ENCODE measurements at regions not wholly inside any gene's neighbourhood (a gene's known extent, or its start where the extent isn't known, plus 50 kb on each side); places are given as distances from the start of the nearest gene placed in this dataset.

DNA sequence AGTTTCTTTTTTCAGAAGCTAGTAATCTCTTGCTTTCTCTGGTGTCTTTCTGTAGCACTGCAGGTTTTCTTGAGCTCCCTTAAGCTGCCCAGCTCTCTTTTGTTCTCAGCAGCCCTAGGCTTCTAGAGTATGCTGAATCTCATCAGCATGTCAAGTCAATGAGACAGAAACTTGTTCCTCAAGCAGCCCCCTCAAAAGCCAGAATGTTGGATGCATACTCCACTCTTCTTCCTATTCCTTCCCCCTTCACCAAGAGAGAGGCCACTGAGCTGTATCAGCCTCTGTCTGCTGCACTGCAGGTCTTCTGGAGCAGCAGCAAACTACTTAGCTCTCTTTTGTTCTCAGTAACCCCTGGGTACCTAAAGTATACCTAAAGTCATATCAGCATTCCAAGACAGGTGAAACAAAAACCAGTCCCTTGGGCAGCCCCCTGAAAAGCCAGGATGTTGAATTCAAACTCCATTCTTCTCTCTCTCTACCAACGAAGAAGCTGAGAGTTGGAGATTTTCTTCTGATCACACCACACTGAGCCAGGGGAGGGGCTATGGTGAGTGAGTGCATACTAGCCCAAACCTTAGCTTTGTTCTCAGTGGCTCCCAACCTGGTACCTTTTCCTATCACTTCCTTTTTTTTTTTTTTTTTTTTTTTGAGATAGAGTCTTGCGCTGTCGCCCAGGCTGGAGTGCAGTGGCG, 73.3 kb upstream of the WAC start:
- peaks cover 0 to 8% (median 2%) of the 10 kb centered on the region in 7 donors for H3K9me3 Mint-ChIP-seq
- WGBS (ENCODE audit: insufficient coverage) = no CpG with 5 or more reads among the region's 4 CpGs
- no peaks in the 10 kb centered on the region for H3K27me3 Mint-ChIP-seq (ENCODE audit: low read depth in 3 of 3)
- H3K4me3 ChIP-seq (replicated peaks in 1 of 3; ENCODE audit: low read depth in 2 of 3, low read length in 3 of 3) = no peak overlapping the region
- TF ChIP-seq, protein P1, sequence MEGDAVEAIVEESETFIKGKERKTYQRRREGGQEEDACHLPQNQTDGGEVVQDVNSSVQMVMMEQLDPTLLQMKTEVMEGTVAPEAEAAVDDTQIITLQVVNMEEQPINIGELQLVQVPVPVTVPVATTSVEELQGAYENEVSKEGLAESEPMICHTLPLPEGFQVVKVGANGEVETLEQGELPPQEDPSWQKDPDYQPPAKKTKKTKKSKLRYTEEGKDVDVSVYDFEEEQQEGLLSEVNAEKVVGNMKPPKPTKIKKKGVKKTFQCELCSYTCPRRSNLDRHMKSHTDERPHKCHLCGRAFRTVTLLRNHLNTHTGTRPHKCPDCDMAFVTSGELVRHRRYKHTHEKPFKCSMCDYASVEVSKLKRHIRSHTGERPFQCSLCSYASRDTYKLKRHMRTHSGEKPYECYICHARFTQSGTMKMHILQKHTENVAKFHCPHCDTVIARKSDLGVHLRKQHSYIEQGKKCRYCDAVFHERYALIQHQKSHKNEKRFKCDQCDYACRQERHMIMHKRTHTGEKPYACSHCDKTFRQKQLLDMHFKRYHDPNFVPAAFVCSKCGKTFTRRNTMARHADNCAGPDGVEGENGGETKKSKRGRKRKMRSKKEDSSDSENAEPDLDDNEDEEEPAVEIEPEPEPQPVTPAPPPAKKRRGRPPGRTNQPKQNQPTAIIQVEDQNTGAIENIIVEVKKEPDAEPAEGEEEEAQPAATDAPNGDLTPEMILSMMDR (IDR thresholded peaks at IDR 0.05) = no peak
- H3K9me3 ChIP-seq (replicated peaks in 1 of 2; ENCODE audit: control insufficient read depth in 1 of 2, insufficient read depth in 1 of 2, low read length in 2 of 2) = no peaks in the 10 kb centered on the region
- H3K27ac ChIP-seq (ENCODE audit: low read depth in 1 of 2, low read length in 2 of 2) = no peak overlapping the region
- peaks cover 19% of the 10 kb centered on the region for H3K4me1 Mint-ChIP-seq
- no peak overlapping the region for H3K4me3 Mint-ChIP-seq
- H3K4me2 ChIP-seq (replicated peaks; ENCODE audit: extremely low read depth, low read length, poor library complexity, severe bottlenecking) = no peak overlapping the region
- intact Hi-C loops (cut with micrococcal nuclease) = no loop called here
- no peaks in the 10 kb centered on the region for H3K79me2 ChIP-seq (ENCODE audit: insufficient read depth, low read length)
- peak overlapping the region in 2 of 7 donors; percentile 1 to 66 for H3K27ac Mint-ChIP-seq
- DNase-seq = no peak
- H3K36me3 Mint-ChIP-seq = no peaks in the 10 kb centered on the region
- no peaks in the 10 kb centered on the region for H3K27me3 ChIP-seq (ENCODE audit: control insufficient read depth in 2 of 2, insufficient read depth in 2 of 2, low read length in 2 of 2)
- peak overlapping the region; percentile 5 for H2AFZ ChIP-seq (ENCODE audit: insufficient read depth, low read depth, low read length, poor library complexity, severe bottlenecking)
- H3K9ac ChIP-seq (ENCODE audit: insufficient read depth, low read length, poor library complexity, severe bottlenecking) = no peak overlapping the region
- no peaks in the 10 kb centered on the region for H3K36me3 ChIP-seq (replicated peaks in 1 of 2; ENCODE audit: control insufficient read depth in 1 of 2, insufficient read depth in 2 of 2, low read length in 2 of 2)
- H3K4me1 ChIP-seq (ENCODE audit: control insufficient read depth in 1 of 2, insufficient read depth in 2 of 2, low read length in 2 of 2) = peaks cover 3 to 4% of the 10 kb centered on the region in 2 donors
- no peaks in the 10 kb centered on the region for H4K20me1 ChIP-seq (ENCODE audit: insufficient read depth, low read length)

DNA sequence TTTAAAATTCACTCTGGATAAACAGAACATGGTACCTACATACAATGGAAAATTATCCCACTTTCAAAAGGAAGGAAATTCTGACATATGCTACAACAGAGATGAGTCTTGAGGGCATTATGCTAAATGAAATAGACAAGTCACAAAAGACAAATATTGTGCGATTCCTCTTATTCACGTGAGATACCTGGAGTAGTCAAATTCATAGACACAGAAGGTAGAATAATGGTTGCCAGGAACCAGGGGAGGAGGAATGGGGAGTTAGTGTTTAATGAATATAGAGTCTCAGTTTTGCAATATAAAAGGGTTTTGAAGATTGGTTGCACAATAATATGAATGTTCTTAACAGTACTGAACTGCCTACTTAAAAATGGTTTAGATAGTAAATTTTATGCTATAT, 69.8 kb upstream of the WAC start:
- no peak overlapping the region for H3K4me3 Mint-ChIP-seq
- H3K9me3 Mint-ChIP-seq = peaks cover 3 to 21% (median 8%) of the 10 kb centered on the region in 7 donors
- peaks cover 0 to 5% of the 10 kb centered on the region in 2 donors for H3K36me3 Mint-ChIP-seq
- Histone ChIP-seq H2AFZ (ENCODE audit: insufficient read depth, low read depth, low read length, poor library complexity, severe bottlenecking) (no peak overlapping the region), H3K27ac (ENCODE audit: low read depth in 1 of 2, low read length in 2 of 2) (no peak overlapping the region), H3K4me1 (ENCODE audit: control insufficient read depth in 1 of 2, insufficient read depth in 2 of 2, low read length in 2 of 2) (peaks cover 3 to 4% of the 10 kb centered on the region in 2 donors), H3K27me3 (ENCODE audit: control insufficient read depth in 2 of 2, insufficient read depth in 2 of 2, low read length in 2 of 2) (no peaks in the 10 kb centered on the region), H4K20me1 (ENCODE audit: insufficient read depth, low read length) (no peaks in the 10 kb centered on the region), H3K4me3 (replicated peaks in 1 of 3; ENCODE audit: low read depth in 2 of 3, low read length in 3 of 3) (no peak overlapping the region), H3K9me3 (replicated peaks in 1 of 2; ENCODE audit: control insufficient read depth in 1 of 2, insufficient read depth in 1 of 2, low read length in 2 of 2) (peaks cover 0 to 4% of the 10 kb centered on the region in 2 donors), H3K79me2 (ENCODE audit: insufficient read depth, low read length) (no peaks in the 10 kb centered on the region), H3K9ac (ENCODE audit: insufficient read depth, low read length, poor library complexity, severe bottlenecking) (no peak overlapping the region), H3K36me3 (replicated peaks in 1 of 2; ENCODE audit: control insufficient read depth in 1 of 2, insufficient read depth in 2 of 2, low read length in 2 of 2) (no peaks in the 10 kb centered on the region), H3K4me2 (replicated peaks; ENCODE audit: extremely low read depth, low read length, poor library complexity, severe bottlenecking) (no peak overlapping the region)
- peaks cover 0 to 1% (median 0%) of the 10 kb centered on the region in 3 donors for H3K27me3 Mint-ChIP-seq (ENCODE audit: low read depth in 3 of 3)
- TF ChIP-seq, protein P1 (IDR thresholded peaks at IDR 0.05) = no peak
- intact Hi-C loops (cut with micrococcal nuclease) = no loop called here
- peak overlapping the region in 1 of 7 donors; percentile 8 for H3K27ac Mint-ChIP-seq
- 92% methylated on average over 2 of the region's 2 CpGs for WGBS (ENCODE audit: insufficient coverage)
- peaks cover 15% of the 10 kb centered on the region for H3K4me1 Mint-ChIP-seq
- DNase-seq = no peak

All from CD14-positive monocyte (primary cell).